Bronchial epithelial cell (primary cell): ENCODE measurements at regions not wholly inside any gene's neighbourhood (a gene's known extent, or its start where the extent isn't known, plus 50 kb on each side); places are given as distances from the start of the nearest gene placed in this dataset.
"Not testable (repeated sequence)": the region's sequence is repeated elsewhere in the genome, so short reads cannot be mapped to it uniquely, and the experiment has no call there.

Experiments used
- DNase-seq: peaks from one replicate; pipeline ENCODE4 v3.0.0-alpha.2; 2010; ENCODE audit warnings: low read depth
- FAIRE-seq: peaks from 2 replicates; lab custom pipeline; 2011; peaks lifted over from hg19 to GRCh38; lab: Jason Lieb, UNC
- H3K27me3 ChIP-seq: 2 replicates; pipeline ENCODE4 v1.5.1; 2011; ENCODE audit warnings: low read length; ENCODE audit not compliant: control insufficient read depth, insufficient read depth
- H3K36me3 ChIP-seq: 2 replicates; pipeline ENCODE4 v1.5.1; 2011; ENCODE audit warnings: low read length; ENCODE audit not compliant: control insufficient read depth, insufficient read depth
- H3K4me3 ChIP-seq: 2 replicates; pipeline ENCODE4 v1.5.1; 2011; ENCODE audit warnings: mild to moderate bottlenecking, low read depth, low read length, control low read depth
- TF ChIP-seq, protein P1 (sequence below): IDR thresholded peaks from 2 replicates; pipeline ENCODE4 v1.5.1; 2011; ENCODE audit warnings: mild to moderate bottlenecking, moderate library complexity, low read length, control low read depth, inconsistent platforms; ENCODE audit not compliant: insufficient read depth, severe bottlenecking

- Histone ChIP-seq H3K36me3 (no peaks in the 10 kb centered on the region), H3K4me3 (no peak overlapping the region), H3K27me3 (no peaks in the 10 kb centered on the region)
- FAIRE-seq (no peak), DNase-seq (no peak)
- TF ChIP-seq, protein P1, sequence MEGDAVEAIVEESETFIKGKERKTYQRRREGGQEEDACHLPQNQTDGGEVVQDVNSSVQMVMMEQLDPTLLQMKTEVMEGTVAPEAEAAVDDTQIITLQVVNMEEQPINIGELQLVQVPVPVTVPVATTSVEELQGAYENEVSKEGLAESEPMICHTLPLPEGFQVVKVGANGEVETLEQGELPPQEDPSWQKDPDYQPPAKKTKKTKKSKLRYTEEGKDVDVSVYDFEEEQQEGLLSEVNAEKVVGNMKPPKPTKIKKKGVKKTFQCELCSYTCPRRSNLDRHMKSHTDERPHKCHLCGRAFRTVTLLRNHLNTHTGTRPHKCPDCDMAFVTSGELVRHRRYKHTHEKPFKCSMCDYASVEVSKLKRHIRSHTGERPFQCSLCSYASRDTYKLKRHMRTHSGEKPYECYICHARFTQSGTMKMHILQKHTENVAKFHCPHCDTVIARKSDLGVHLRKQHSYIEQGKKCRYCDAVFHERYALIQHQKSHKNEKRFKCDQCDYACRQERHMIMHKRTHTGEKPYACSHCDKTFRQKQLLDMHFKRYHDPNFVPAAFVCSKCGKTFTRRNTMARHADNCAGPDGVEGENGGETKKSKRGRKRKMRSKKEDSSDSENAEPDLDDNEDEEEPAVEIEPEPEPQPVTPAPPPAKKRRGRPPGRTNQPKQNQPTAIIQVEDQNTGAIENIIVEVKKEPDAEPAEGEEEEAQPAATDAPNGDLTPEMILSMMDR, result no peak
These were observed 589.0 kb downstream of the GRXCR1 start for GRCh38 chr4:43481526-43481925.

- no peaks in the 10 kb centered on the region for H3K36me3 ChIP-seq
- no peak for FAIRE-seq
- no peaks in the 10 kb centered on the region for H3K27me3 ChIP-seq
- TF ChIP-seq, protein P1, result no peak
- H3K4me3 ChIP-seq, result no peak overlapping the region
- no peak for DNase-seq
These were observed 592.7 kb downstream of the GRXCR1 start for GRCh38 chr4:43485196-43485595.

GRCh38 chr4:43496188-43496587 lies 603.7 kb downstream of the GRXCR1 start:
- Histone ChIP-seq H3K36me3 (no peaks in the 10 kb centered on the region), H3K4me3 (no peak overlapping the region), H3K27me3 (no peaks in the 10 kb centered on the region)
- DNase-seq (peak; percentile 5), FAIRE-seq (no peak)
- TF ChIP-seq, protein P1, result no peak

DNA sequence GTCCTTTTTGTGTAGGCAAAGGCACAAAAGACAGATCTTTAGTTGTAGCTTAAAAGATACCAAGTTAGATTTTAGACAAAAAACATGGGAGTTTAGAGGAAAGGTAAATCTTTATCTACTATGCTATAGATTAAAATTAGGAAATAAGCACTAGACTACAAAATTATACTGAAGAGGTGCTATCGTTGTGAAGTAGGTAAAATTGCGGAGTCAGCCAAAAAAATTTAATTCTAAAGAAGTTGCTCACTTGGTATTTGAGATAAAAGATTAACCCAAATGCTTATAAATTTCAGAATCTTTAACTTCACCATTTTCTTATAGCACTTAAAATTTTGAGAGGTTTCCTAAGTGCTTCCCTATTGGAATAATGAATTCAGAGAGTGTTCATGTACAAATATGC lies 604.1 kb downstream of the GRXCR1 start:
- FAIRE-seq (no peak), DNase-seq (no peak)
- TF ChIP-seq, protein P1, result no peak
- no peaks in the 10 kb centered on the region for H3K36me3 ChIP-seq
- no peaks in the 10 kb centered on the region for H3K27me3 ChIP-seq
- H3K4me3 ChIP-seq, result no peak overlapping the region

DNA sequence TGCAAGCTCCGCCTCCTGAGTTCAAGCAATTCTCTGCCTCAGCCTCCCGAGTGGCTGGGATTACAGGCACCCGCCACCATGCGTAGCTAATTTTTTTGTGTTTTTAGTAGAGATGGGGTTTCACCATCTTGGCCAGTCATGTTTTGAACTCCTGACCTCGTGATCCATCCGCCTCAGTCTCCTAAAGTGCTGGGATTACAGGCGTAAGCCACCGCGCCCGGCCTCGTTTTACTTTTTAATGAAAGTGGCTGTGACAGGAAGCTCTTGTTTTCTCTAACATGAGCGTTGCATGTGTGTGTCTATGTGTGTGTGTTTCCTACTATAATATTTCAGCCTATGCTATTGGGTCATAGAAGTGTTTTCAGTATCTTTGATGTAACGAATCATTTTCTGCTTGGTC lies 613.3 kb downstream of the GRXCR1 start:
- not testable (repeated sequence) for FAIRE-seq, H3K36me3 ChIP-seq, H3K27me3 ChIP-seq, DNase-seq, H3K4me3 ChIP-seq

- TF ChIP-seq, protein P1, result no peak
- DNase-seq (peak; percentile 93), FAIRE-seq (no peak)
- Histone ChIP-seq H3K4me3 (no peak overlapping the region), H3K27me3 (no peaks in the 10 kb centered on the region), H3K36me3 (no peaks in the 10 kb centered on the region)
These were observed 619.7 kb downstream of the GRXCR1 start for GRCh38 chr4:43512253-43512652.
